ENCODE measurements at regions not wholly inside any gene's neighbourhood (a gene's known extent, or its start where the extent isn't known, plus 50 kb on each side); places are given as distances from the start of the nearest gene placed in this dataset.

DNA sequence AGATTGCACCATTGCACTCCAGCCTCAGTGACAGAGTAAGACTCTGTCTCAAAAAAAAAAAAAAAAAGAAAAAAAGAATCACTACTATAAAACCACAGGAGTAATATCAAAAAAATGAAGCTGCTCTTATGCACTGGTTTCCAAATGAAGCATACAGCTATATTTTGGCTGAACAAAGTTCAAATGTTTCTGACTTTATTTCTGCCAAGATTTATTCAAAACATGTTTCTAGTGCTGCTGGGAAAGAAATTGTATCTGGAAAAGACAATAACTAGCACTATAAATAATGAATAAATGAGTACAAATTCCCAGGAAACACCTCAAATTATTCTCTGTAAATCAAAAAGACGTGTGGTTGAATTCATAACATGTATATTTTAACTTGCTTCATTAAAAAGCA, 102.5 kb upstream of the MME start:
- DNase-seq (ENCODE audit: extremely low read depth in 1 of 11, low read depth in 9 of 11, low spot score in 4 of 11) = no peak

DNA sequence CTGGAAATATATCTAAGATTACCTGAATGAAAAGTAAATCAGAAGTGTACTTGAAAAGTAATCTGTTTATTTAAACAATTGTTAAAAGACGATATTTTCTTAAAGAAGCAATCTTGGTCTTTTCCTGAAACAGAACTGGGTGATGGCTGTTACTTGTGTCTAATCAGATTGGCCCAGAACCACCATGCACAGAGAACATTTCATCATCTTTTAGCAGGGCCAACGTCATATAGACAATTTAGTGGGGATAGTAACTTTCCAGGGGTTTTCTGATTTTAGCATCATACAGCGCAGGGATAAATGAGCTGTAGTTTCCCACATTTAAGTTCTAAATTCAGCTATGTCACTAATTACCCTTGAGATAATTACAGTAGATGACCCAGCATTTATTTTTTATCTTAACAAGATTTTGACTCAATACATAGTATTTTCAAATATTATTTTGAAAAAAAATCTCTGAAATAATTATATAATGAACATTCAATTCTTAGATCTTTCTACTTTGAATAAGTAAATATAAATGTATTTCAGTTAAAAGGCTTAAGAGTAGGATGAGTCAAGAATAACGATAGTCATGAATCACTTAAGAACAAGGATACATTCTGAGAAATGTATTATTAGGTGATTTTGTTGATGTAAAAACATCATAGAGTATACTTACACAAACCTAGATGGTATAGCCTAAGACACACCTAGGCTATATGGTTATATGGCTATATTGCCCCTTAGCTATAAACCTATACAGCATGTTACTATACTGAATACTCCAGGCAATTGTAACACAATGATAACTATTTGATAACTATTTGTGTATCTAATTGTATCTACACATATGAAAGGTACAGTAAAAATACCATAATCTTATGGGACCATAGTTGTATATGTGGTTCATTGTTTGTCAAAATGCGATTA, 103.8 kb upstream of the MME start:
- no peak for DNase-seq (ENCODE audit: extremely low read depth in 1 of 11, low read depth in 9 of 11, low spot score in 4 of 11)

DNA sequence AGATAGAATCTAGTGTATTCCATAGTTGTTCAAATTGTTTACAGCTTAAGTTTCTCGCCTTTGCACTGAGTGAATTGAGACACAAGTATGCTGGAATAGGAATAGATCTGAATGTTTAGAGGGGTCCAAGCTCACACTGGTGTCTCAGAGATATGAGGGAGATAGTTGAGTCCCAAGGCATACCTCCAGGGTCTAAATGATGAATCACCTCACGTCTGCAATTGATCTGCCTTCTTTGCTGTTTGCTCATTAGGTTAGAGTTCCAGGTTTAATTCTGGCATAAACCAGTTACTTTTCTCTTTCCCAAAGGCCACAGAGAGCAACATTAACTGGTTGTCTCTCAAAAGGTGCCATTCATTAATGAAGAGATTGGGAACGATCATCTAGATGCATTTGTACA, 106.3 kb upstream of the MME start:
- DNase-seq (ENCODE audit: extremely low read depth in 1 of 11, low read depth in 9 of 11, low spot score in 4 of 11) = no peak

DNA sequence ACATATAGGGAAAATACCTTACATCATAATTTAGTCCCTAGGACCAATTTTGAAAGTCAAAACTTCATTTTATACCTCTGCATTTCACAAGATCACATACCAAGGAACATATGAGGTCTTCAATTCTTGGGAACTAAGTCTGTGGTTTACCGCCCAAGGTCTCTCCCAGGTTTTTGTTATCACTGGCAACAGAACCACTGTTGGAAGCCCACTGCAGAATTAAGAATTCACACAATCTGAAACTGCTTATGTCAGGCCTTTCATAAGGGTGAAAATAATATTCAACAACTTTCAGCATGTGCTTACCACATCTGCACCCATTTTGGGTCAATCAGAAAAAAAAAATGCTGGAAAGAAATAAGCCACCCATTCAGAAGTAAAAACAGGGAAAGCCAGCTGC, 107.2 kb upstream of the MME start:
- no peak for DNase-seq (ENCODE audit: extremely low read depth in 1 of 11, low read depth in 9 of 11, low spot score in 4 of 11)

DNA sequence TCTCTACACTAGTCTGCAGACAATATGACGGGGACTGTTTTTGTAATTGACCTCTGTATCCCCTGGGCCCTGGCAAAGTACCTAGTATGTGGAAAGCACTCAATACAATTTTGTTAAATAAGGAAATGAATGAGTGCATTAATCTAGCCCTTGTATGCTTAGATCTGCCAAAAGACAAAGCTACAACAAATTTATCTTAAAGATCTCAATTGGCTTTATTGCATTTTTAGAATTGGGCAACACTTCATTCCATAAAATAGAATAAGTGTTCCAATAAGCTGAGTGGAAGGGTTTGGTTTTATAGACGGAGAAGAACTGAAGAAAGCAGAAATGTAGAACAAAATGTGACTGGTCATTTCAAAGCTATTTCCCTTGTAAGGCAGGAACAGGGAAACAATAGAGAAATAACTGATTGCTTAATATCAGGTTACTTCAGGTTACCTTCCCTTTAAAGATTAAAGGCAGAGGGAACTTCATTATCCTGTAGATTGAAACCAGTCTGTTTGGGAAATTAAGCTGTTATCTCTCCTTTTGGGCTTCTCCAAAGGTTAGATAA, 108.3 kb upstream of the MME start:
- no peak for DNase-seq (ENCODE audit: extremely low read depth in 1 of 11, low read depth in 9 of 11, low spot score in 4 of 11)

DNA sequence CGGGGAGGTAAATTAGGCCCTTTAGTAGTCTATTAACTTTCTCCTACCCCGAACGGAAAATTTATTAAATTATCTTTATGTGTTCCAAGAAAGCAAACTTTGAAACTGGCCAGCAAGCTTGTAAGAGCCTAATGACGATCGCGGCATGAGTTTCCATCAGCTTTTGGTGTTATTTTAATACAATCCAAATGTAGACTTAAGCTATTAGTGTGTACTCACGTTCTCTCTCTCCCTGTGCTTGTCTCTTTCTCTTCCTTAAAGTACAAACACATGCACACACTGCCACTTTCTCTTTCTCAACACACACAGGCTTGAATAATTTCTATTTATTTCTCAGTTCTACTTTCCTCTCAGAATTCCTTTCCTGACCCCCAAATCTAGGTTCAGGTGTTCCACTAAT, 108.8 kb upstream of the MME start:
- no peak for DNase-seq (ENCODE audit: extremely low read depth in 1 of 11, low read depth in 9 of 11, low spot score in 4 of 11)

DNA sequence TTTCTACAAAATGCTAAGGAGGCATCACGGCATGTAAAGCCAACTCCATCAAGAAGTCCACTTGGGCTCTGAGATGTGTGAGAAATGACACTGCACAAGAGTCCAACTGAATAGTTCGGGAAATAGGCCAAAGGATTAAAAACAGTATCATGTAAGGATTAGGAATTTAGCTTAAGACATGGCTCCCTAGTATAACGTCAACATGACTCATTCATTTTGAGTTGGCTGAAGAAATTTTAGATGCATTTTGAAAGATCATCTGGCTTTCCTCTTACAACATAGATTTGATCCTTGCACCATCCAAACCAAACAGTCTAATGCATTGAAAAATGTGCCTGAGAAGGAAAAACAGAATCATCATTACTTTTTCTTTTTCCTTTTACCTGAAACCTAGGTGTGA, 109.3 kb upstream of the MME start:
- no peak for DNase-seq (ENCODE audit: extremely low read depth in 1 of 11, low read depth in 9 of 11, low spot score in 4 of 11)

DNA sequence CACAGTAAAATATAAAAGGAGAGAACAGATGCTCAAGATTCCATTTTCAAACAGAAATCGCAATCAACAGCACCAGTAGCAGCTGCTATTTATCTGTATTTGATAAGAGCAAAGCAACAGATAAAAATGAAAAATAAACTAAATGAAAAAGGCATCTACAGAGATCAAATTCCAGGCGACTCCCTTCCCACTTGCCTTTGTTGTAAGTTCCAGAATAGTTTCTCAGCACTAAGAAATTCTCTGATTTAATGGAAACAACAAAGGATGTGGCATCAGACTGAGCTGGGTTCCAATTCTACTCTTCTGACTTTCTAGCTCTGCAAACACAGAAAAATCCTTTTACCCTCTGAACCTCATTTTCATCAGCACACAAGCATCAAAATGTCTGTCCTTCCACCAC, 110.8 kb upstream of the MME start:
- DNase-seq (ENCODE audit: extremely low read depth in 1 of 11, low read depth in 9 of 11, low spot score in 4 of 11) = no peak

DNA sequence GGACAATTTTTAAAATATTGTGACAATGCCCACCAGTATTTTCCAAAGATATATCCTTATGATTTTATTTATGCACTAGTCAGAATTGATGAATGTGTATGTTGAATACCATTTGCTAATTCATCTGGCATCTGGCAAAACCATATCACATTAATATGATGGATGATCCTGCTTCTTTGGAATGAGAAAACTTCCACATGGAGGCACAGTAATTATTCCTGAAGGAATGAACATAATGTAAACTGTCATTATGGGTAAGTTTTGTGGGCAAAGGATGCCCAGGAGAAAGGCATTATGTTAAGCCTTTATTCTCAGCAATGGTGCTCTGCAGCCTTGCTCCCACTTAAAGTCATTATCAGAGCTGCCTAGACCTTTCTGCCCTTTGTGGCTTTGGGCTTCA, 113.0 kb upstream of the MME start:
- no peak for DNase-seq (ENCODE audit: extremely low read depth in 1 of 11, low read depth in 9 of 11, low spot score in 4 of 11)

DNA sequence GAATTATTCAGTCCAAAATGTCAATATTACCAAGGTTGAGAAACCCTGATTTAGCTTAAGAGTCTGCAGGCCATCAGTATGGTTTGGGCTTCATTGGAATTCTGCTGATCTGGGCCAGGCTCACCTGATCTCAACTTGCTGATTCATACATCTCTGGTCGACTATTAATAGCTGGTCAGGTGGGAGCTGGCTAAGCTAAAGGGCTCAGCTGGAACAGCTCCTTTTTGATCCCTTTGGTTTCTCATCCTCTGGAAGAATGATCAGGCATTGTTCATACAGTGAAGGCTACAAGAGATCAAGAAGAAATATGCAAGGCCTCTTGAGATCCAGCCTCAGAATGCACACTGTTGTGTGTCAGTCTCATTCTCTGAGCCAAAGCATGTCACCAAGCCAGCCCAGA, 123.3 kb upstream of the MME start:
- no peak for DNase-seq (ENCODE audit: extremely low read depth in 1 of 11, low read depth in 9 of 11, low spot score in 4 of 11)

DNA sequence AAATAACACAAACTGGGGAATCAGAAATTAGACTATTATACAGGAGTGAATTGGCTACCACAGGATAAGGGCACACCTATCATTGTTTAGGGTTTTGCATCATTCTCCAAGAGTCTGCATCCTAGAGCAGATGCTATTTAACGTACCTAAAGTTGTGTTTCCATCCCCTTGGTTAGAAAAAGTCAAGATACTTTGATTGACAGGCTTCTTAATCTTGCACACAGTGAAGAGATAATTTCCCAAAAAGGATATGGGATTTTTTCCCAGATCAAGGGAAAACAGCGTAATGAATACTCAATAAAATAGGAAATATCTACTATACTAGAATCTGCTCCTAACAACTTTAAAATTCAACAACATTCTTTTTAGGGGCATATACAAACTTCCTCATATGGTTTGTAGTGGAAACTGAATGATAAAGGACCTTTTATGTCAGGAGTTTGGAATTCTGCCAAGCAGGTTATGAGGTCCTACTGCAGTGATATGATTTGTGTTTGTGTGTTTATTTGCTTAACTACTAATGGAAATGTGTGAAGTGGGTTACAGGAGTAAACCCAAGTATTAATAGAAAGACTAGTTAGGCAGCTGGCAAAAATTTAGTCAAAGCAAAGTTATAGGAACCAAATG, 124.1 kb upstream of the MME start:
- DNase-seq (ENCODE audit: extremely low read depth in 1 of 11, low read depth in 9 of 11, low spot score in 4 of 11) = peak in 1 of 11 donors; percentile 17

DNA sequence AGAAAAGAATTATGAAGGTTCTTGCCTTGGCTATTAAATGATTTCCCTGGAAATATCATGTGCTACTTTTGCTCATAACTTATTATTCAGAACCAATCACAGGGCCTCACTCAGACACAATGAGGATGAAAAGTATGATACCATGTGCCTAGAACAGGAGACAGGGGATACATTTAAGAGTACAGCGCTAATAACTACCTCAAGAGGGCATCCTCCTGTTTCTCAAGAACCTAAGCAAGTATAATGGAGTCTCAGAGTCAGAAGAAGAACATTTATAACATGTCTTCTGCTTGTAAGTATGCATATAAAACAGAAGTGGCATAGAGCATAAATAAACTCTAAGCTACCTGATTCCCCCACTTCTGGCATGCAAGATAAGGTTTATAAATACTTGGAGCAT, 125.4 kb upstream of the MME start:
- no peak for DNase-seq (ENCODE audit: extremely low read depth in 1 of 11, low read depth in 9 of 11, low spot score in 4 of 11)

DNA sequence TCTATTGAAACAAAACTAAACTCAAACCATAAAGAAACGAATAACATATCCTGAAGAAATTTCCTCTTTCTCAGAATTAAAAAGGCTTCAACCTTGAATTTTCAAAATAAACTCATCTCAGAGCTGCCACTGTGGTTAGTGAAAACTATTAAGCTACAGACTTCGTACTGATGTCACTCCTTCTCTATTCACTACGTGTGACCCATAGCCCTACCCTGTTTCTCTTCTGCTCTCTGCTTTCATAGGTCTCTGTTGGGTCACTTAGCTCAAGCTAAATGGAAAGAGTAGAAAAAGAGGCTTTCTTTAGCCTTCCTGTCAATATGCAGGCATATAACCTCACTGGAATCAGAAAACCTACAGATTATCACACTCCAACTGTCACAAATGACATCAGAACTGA, 126.6 kb upstream of the MME start:
- DNase-seq (ENCODE audit: extremely low read depth in 1 of 11, low read depth in 9 of 11, low spot score in 4 of 11) = no peak

DNA sequence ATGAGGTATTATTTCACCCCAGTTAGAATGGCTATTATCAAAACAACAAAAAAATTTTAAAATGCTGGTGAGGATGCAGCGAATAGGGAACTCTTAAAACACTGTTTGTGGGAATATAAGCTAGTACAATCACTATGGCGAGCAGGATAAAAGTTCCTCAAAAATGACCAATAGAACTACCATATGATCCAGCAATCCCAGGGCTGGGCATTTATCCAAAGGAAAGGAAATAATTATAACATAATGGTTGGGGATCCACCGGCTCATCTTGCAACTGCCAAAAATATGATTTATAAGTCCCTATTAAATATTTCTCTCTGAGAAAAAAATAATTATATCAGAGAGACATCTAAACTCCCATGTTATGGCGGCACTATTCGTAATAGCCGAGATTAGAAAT, 127.6 kb upstream of the MME start:
- no peak for DNase-seq (ENCODE audit: extremely low read depth in 1 of 11, low read depth in 9 of 11, low spot score in 4 of 11)

DNA sequence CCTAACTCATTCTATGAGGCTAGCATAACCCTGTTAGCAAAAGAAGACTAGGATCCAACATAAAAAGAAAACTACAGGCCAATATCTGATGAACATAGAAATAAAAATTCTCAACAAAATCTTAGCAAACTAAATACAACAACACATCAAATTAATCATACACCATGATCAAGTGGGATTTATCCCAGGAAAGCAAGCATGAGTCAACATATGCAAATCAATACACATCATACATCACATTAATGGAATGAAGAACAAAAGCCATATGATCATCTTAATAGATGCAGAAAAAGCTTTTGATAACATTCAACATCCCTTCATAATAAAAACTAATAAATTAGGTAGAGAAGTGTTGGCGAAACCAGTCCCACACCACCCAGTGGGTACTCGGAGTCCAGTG, 136.1 kb upstream of the MME start:
- DNase-seq (ENCODE audit: extremely low read depth in 1 of 11, low read depth in 9 of 11, low spot score in 4 of 11) = no peak

DNA sequence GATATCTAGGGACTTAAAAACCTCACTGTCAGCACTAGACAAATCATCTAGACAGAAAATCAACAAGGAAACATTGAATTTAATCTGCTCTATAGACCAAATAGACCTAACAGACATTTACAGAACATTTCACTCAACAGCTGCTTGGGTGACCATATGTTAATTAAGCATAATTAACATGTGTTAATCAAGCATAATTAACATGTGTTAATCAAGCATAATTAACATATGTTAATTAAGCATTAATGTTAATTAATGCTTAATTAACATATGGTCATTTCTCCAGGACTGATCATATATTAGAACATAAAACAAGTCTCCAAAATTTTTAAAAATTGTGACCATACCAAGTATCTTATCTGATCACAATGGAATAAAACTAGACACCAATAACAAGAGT, 137.3 kb upstream of the MME start:
- no peak for DNase-seq (ENCODE audit: extremely low read depth in 1 of 11, low read depth in 9 of 11, low spot score in 4 of 11)

DNA sequence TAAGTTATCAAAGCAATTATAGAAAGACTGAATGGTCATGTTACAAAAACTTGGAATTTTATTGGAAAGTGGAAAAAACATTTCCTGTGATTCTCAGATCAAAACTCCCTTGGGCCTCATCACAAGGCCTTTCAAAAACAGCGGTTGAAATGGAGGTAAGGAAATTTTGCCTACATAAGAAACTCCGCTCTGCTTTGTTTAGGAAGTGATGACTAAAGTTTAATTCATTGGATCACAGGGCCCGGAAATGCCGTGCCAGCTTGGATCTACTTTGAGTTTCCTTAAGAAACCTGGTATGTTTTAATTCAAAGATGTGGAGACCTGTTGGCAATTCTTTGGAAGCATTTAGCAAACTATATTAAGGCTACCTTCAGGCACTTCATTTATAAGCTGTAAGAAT, 143.9 kb upstream of the MME start:
- no peak for DNase-seq (ENCODE audit: extremely low read depth in 1 of 11, low read depth in 9 of 11, low spot score in 4 of 11)

DNA sequence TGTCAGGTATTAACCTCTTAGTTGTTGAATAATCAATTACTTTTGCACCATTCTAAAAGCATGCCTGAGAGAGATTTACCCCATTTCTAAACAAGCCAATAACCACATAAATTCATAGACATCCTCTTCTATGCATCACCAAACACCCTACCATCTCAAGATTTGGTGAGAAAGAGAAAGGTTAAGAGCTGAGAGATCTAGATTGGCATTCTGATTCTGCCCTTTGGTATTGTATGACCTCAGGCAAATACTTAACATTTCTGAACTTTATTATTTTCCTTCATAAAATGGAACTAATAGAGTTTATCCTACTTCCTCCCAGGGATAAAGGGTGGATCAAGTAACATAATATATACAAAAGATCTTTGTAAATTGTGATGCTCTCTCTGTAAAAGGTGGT, 146.5 kb upstream of the MME start:
- no peak for DNase-seq (ENCODE audit: extremely low read depth in 1 of 11, low read depth in 9 of 11, low spot score in 4 of 11)

DNA sequence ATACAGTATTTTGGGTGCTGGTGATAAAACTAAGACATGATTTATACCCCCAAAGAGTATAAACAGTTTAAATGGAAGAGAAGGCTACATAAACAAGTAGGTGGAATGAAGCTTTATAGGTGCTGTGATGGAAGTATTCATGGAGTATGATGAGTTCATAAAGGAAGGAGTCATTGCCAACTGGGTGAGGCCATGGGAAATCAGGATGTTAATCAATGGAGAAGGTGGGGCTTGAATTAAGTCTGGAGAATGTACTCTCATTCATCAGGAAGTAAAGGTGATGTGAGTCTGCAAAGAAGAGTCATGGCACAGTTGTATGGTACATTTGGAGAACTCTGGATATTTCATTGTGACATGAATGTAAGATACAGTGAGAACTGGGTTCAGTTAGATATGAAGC, 147.5 kb upstream of the MME start:
- DNase-seq (ENCODE audit: extremely low read depth in 1 of 11, low read depth in 9 of 11, low spot score in 4 of 11) = no peak

DNA sequence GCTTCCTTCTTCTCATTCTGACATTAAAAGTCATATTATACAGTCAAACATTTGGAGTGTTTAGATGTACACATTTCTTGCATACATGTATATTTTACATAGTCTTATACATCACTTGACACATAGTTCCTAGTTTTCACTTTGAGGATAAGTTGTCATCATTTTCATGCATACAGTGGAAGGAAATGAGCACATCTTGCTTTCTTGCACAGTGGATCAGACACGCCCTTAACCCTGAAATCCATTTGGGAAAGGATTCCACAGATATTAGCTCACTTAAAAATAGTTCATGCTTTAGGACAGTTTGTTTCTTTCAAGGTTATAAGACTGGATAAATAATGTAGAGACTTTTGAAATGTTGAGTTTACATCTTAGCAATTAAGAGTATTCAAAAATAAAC, 148.6 kb upstream of the MME start:
- no peak for DNase-seq (ENCODE audit: extremely low read depth in 1 of 11, low read depth in 9 of 11, low spot score in 4 of 11)

DNA sequence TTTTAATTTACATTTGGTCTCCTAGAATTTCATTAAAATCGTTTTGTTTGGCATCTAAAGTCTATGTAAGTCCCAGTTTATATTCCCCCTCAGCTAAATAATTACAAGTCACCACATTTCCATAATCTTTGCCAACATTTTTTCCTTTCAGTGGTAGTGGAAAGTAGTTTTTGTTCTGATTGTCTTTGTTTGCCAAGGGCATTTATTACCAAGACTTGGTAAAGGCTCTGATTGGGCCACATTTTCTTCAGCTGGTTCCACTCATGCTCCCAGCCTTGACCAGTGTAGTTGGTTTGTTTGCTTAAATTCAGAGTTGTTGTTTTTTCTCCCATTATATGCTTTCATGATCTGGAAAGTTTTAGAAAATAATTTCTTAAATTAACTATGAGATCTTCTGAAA, 153.4 kb upstream of the MME start:
- no peak for DNase-seq (ENCODE audit: extremely low read depth in 1 of 11, low read depth in 9 of 11, low spot score in 4 of 11)

Measured in renal cortex interstitium (tissue), 11 donors.